Liver (tissue), 8 donors: ENCODE measurements at regions not wholly inside any gene's neighbourhood (a gene's known extent, or its start where the extent isn't known, plus 50 kb on each side); places are given as distances from the start of the nearest gene placed in this dataset.

Experiments
- DNase-seq: peaks from one replicate; pipeline ENCODE4 v3.0.0-alpha.2; 2017; ENCODE audit warnings: low spot score
- H3K27ac ChIP-seq, 2 donors: one replicate each; pipeline ENCODE4 v1.7.0; 2013; ENCODE audit warnings: inconsistent platforms in 2 of 2, low read length in 2 of 2, control low read depth in 1 of 2, low read depth in 1 of 2, mild to moderate bottlenecking in 1 of 2
- H3K27me3 ChIP-seq, 4 donors: one replicate each; pipeline versions ENCODE4 v1.6.1 to v1.7.0; 2013; ENCODE audit warnings: low read length in 3 of 4, inconsistent platforms in 1 of 4, mild to moderate bottlenecking in 1 of 4, moderate library complexity in 1 of 4; ENCODE audit not compliant: control insufficient read depth in 4 of 4, insufficient read depth in 4 of 4
- H3K36me3 ChIP-seq, 4 donors: one replicate each; pipeline versions ENCODE4 v1.6.1 to v1.7.0; 2013; ENCODE audit warnings: low read length in 3 of 4, mild to moderate bottlenecking in 3 of 4, low read depth in 1 of 4, moderate library complexity in 1 of 4; ENCODE audit not compliant: control insufficient read depth in 4 of 4, insufficient read depth in 3 of 4
- H3K4me1 ChIP-seq, 4 donors: one replicate each; pipeline versions ENCODE4 v1.6.1 to v1.7.0; 2013; ENCODE audit warnings: low read length in 3 of 4, mild to moderate bottlenecking in 3 of 4, moderate library complexity in 1 of 4; ENCODE audit not compliant: control insufficient read depth in 4 of 4, insufficient read depth in 4 of 4
- H3K4me3 ChIP-seq, 3 donors: one replicate each; pipeline versions ENCODE4 v1.6.1 to v1.7.0; 2013; ENCODE audit warnings: low read length in 3 of 3, control low read depth in 1 of 3, low read depth in 1 of 3, mild to moderate bottlenecking in 1 of 3
- H3K9ac ChIP-seq, 2 donors: one replicate each; pipeline ENCODE4 v1.7.0; 2013; ENCODE audit warnings: low read length in 2 of 2, mild to moderate bottlenecking in 2 of 2, moderate library complexity in 2 of 2, control low read depth in 1 of 2, low read depth in 1 of 2
- H3K9me3 ChIP-seq, 4 donors: one replicate each; pipeline versions ENCODE4 v1.6.1 to v1.7.0; 2013; ENCODE audit warnings: low read length in 3 of 4; ENCODE audit not compliant: control insufficient read depth in 4 of 4
- ATF3 ChIP-seq: IDR thresholded peaks from 2 replicates; pipeline ENCODE4 v1.6.1; 2016; ENCODE audit warnings: antibody characterized with exemption
- CTCF ChIP-seq: fragments of 150-350 bp; IDR thresholded peaks from 2 replicates; pipeline ENCODE4 v1.5.1; 2017; ENCODE audit warnings: improper control_type of control experiment, low read depth, low read length; ENCODE audit not compliant: missing input control
- EGR1 ChIP-seq, 2 donors: IDR thresholded peaks; 2 replicates each; pipeline ENCODE4 v1.6.1; 2016 to 2018; ENCODE audit warnings: antibody characterized with exemption in 2 of 2, low read depth in 2 of 2
- FOXA1 ChIP-seq: IDR thresholded peaks from 2 replicates; pipeline ENCODE4 v1.6.1; 2016; ENCODE audit warnings: antibody characterized with exemption
- FOXA2 ChIP-seq: IDR thresholded peaks from 2 replicates; pipeline ENCODE4 v1.6.1; 2016; ENCODE audit warnings: antibody characterized with exemption
- GABPA ChIP-seq, 2 donors: IDR thresholded peaks in 1 of 2; conservative IDR thresholded peaks in 1 of 2; 2 replicates each; pipeline ENCODE4 v1.6.1; 2016; ENCODE audit warnings: antibody characterized with exemption in 2 of 2, mild to moderate bottlenecking in 1 of 2, moderate library complexity in 1 of 2
- HNF4A ChIP-seq, 2 donors: conservative IDR thresholded peaks; 2 replicates each; pipeline ENCODE4 v1.6.1; 2016; ENCODE audit warnings: antibody characterized with exemption in 2 of 2, mild to moderate bottlenecking in 2 of 2
- HNF4G ChIP-seq: IDR thresholded peaks from 2 replicates; pipeline ENCODE4 v1.6.1; 2016; ENCODE audit warnings: antibody characterized with exemption
- MAX ChIP-seq: IDR thresholded peaks from 2 replicates; pipeline ENCODE4 v1.6.1; 2016; ENCODE audit warnings: antibody characterized with exemption
- NR2F2 ChIP-seq: IDR thresholded peaks from 2 replicates; pipeline ENCODE4 v1.6.1; 2016; ENCODE audit warnings: antibody characterized with exemption
- RAD21 ChIP-seq, 2 donors: IDR thresholded peaks; 2 replicates each; pipeline ENCODE4 v1.6.1; 2016; ENCODE audit warnings: antibody characterized with exemption in 2 of 2, mild to moderate bottlenecking in 2 of 2
- REST ChIP-seq: IDR thresholded peaks from 2 replicates; pipeline ENCODE4 v1.6.1; 2016; ENCODE audit warnings: antibody characterized with exemption, mild to moderate bottlenecking
- RXRA ChIP-seq, 2 donors: IDR thresholded peaks; 2 replicates each; pipeline ENCODE4 v1.6.1; 2017 to 2018; ENCODE audit warnings: antibody characterized with exemption in 2 of 2, mild to moderate bottlenecking in 1 of 2
- TAF1 ChIP-seq: conservative IDR thresholded peaks from 2 replicates; pipeline ENCODE4 v1.6.1; 2016; ENCODE audit warnings: antibody characterized with exemption, mild to moderate bottlenecking
- YY1 ChIP-seq: IDR thresholded peaks from 2 replicates; pipeline ENCODE4 v1.6.1; 2016; ENCODE audit warnings: antibody characterized with exemption, mild to moderate bottlenecking
- ZBTB33 ChIP-seq: IDR thresholded peaks from 2 replicates; pipeline ENCODE4 v1.6.1; 2016; ENCODE audit warnings: antibody characterized with exemption
- WGBS: extraction: QIAGEN DNeasy Blood & Tissue Kit; methylation state at CpG from one replicate; pipeline ENCODE4 v1.1.7; 2013; 5-methylcytosine and 5-hydroxymethylcytosine counted together
- donor health status: healthy.
- donor health status: healthy.
- donor health status: healthy.
- donor health status: healthy.
- donor health status: healthy.

GRCh38 chr1:74913978-74914377, 181.0 kb downstream of the TYW3 start:
- Histone ChIP-seq H3K27me3 (no peaks in the 10 kb centered on the region), H3K4me1 (no peaks in the 10 kb centered on the region), H3K9ac (no peak overlapping the region), H3K9me3 (peaks cover 1 to 4% (median 3%) of the 10 kb centered on the region in 4 donors), H3K4me3 (no peak overlapping the region), H3K36me3 (no peaks in the 10 kb centered on the region), H3K27ac (no peak overlapping the region)
- 72% methylated on average over 3 of the region's 3 CpGs for WGBS
- TF ChIP-seq YY1: no peak
- no peak for TF ChIP-seq FOXA1
- TF ChIP-seq TAF1: no peak
- no peak for TF ChIP-seq REST
- no peak for TF ChIP-seq RAD21 (IDR thresholded peaks at IDR 0.05)
- TF ChIP-seq NR2F2: no peak
- no peak for TF ChIP-seq CTCF
- TF ChIP-seq ZBTB33: no peak
- no peak for TF ChIP-seq RXRA (IDR thresholded peaks at IDR 0.05)
- no peak for TF ChIP-seq EGR1 (IDR thresholded peaks at IDR 0.05; ENCODE audit: low read depth in 2 of 2)
- no peak for DNase-seq

GRCh38 chr1:74933500-74933899, 200.5 kb downstream of the TYW3 start:
- WGBS: 56% methylated on average over 2 of the region's 2 CpGs
- TF ChIP-seq ZBTB33 (no peak), RXRA (IDR thresholded peaks at IDR 0.05) (no peak), HNF4G (no peak), ATF3 (no peak), REST (no peak), GABPA (IDR thresholded peaks at IDR 0.05 in 1 of 2, conservative IDR thresholded peaks at IDR 0.05 in 1 of 2) (no peak), FOXA1 (no peak), TAF1 (no peak), HNF4A (conservative IDR thresholded peaks at IDR 0.05) (no peak), FOXA2 (no peak), RAD21 (IDR thresholded peaks at IDR 0.05) (no peak), NR2F2 (no peak), YY1 (no peak), MAX (no peak)

More at GRCh38 chr1:74933500-74933899, 200.5 kb downstream of the TYW3 start:
- Histone ChIP-seq H3K36me3 (no peaks in the 10 kb centered on the region), H3K4me1 (no peaks in the 10 kb centered on the region), H3K4me3 (no peak overlapping the region), H3K27ac (no peak overlapping the region), H3K9me3 (peaks cover 0 to 3% (median 0%) of the 10 kb centered on the region in 4 donors), H3K27me3 (no peaks in the 10 kb centered on the region), H3K9ac (no peak overlapping the region)
- DNase-seq: no peak
